GM23248 (cell line): ENCODE measurements at regions not wholly inside any gene's neighbourhood (a gene's known extent, or its start where the extent isn't known, plus 50 kb on each side); places are given as distances from the start of the nearest gene placed in this dataset.

ENCODE experiments used
- EZH2 ChIP-seq: fragments of 200-600 bp; sonication (generic); IDR thresholded peaks from 2 replicates; pipeline ENCODE4 v1.6.1; 2018; ENCODE audit warnings: antibody characterized with exemption, mild to moderate bottlenecking; ENCODE audit not compliant: insufficient read depth, poor library complexity, severe bottlenecking
- EZH2phosphoT487 ChIP-seq: fragments of 200-600 bp; sonication (generic); IDR thresholded peaks from 2 replicates; pipeline ENCODE4 v1.6.1; 2018; ENCODE audit warnings: antibody characterized with exemption, moderate library complexity, mild to moderate bottlenecking, low read depth; ENCODE audit not compliant: insufficient read depth

- TF ChIP-seq EZH2phosphoT487 (no peak), EZH2 (no peak)
Measured at GRCh38 chr1:199508653-199509052, 518.9 kb upstream of the NR5A2 start.
